ENCODE measurements at regions not wholly inside any gene's neighbourhood (a gene's known extent, or its start where the extent isn't known, plus 50 kb on each side); places are given as distances from the start of the nearest gene placed in this dataset.
A peak's percentile ranks its signal among the peaks of the same experiment; 100 is the strongest.

DNA sequence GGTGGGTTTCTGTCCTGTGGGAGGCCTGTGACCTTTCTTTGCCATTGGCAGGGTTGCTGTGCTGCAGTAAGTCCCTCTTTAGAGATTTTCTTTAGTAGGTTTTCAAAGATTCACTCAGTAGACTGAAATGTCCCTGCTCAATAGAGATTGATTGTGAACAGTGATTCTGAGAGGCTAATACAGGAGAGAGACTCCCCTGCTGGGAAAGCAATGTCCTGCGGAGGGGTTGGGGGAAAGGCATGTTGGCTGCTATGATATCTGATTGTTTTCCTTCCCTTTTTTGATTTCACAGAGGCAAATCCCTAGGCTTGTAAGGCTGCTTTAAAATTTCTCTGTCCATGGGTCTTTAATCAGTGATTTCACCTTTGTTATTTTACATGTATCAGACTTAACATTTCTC, 589.9 kb downstream of the ADGRL2 start:
- no peaks in the 10 kb centered on the region for H3K4me1 ChIP-seq (replicated peaks in 1 of 2)
- no peaks in the 10 kb centered on the region for H3K27me3 ChIP-seq
- no peak overlapping the region for H3K27ac ChIP-seq
- H3K4me3 ChIP-seq, result no peak overlapping the region
- WGBS, 4 donors, result 65 to 79% (median 69%) methylated on average over 1 of the region's 1 CpG
- H3K36me3 ChIP-seq (replicated peaks in 1 of 2), result no peaks in the 10 kb centered on the region
- intact Hi-C loops (cut with DNase I), result no loop called here
- DNase-seq, result no peak
- TF ChIP-seq, protein P1, sequence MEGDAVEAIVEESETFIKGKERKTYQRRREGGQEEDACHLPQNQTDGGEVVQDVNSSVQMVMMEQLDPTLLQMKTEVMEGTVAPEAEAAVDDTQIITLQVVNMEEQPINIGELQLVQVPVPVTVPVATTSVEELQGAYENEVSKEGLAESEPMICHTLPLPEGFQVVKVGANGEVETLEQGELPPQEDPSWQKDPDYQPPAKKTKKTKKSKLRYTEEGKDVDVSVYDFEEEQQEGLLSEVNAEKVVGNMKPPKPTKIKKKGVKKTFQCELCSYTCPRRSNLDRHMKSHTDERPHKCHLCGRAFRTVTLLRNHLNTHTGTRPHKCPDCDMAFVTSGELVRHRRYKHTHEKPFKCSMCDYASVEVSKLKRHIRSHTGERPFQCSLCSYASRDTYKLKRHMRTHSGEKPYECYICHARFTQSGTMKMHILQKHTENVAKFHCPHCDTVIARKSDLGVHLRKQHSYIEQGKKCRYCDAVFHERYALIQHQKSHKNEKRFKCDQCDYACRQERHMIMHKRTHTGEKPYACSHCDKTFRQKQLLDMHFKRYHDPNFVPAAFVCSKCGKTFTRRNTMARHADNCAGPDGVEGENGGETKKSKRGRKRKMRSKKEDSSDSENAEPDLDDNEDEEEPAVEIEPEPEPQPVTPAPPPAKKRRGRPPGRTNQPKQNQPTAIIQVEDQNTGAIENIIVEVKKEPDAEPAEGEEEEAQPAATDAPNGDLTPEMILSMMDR (IDR thresholded peaks at IDR 0.05), result no peak
- no peak for TF ChIP-seq POLR2A (IDR thresholded peaks at IDR 0.05)
- no peaks in the 10 kb centered on the region for H3K9me3 ChIP-seq (replicated peaks in 1 of 3)

DNA sequence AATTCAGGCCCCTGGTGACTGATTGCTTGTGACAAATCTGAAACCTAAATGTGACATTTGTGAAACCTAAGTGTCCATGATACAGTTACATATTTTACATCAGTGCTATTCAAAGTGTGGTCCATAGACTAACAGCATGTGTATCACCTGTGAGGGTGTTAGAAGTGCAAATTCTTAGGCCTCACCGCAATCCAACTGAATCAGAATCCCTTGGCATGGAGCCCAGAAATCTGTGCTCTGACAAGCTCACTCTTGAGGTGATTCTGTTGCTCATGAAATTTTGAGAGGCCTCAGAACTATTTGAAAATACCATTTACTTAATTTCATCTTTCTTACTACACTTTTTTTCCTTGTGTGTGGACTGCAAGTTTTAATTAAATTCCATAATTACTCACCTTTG, 587.9 kb downstream of the ADGRL2 start:
- Histone ChIP-seq H3K36me3 (replicated peaks in 1 of 2) (no peaks in the 10 kb centered on the region), H3K4me1 (replicated peaks in 1 of 2) (no peaks in the 10 kb centered on the region), H3K27ac (no peak overlapping the region), H3K27me3 (no peaks in the 10 kb centered on the region), H3K9me3 (replicated peaks in 1 of 3) (no peaks in the 10 kb centered on the region), H3K4me3 (no peak overlapping the region)
- DNase-seq, result peak in 2 of 7 donors; percentile 3 to 6
- no peak for TF ChIP-seq POLR2A (IDR thresholded peaks at IDR 0.05)
- TF ChIP-seq, protein P1 (IDR thresholded peaks at IDR 0.05), result no peak
- 67 to 83% (median 76%) methylated on average over 1 of the region's 1 CpG for WGBS, 4 donors
- intact Hi-C loops (cut with DNase I), result no loop called here

DNA sequence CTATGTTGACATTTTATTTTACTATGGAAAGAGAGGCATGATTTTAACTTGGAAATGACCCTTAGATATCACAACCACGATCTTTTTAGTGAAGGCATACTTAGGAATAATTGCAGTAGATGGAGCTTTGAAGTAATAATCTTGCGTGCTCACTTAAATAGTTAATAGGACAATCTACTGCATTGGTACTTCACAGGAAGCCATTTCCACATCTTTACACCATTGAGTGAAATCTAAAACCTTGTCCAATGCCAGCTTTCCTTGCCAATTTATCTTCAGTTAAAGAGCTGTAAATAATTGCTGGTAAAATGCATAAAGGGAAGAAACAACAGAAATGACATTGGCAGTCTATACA, 586.3 kb downstream of the ADGRL2 start:
- Histone ChIP-seq H3K27me3 (no peaks in the 10 kb centered on the region), H3K36me3 (replicated peaks in 1 of 2) (no peaks in the 10 kb centered on the region), H3K4me1 (replicated peaks in 1 of 2) (no peaks in the 10 kb centered on the region), H3K27ac (no peak overlapping the region), H3K4me3 (no peak overlapping the region), H3K9me3 (replicated peaks in 1 of 3) (no peaks in the 10 kb centered on the region)
- DNase-seq, result no peak
- intact Hi-C loops (cut with DNase I), result no loop called here
- TF ChIP-seq POLR2A (IDR thresholded peaks at IDR 0.05), result no peak
- TF ChIP-seq, protein P1 (IDR thresholded peaks at IDR 0.05), result no peak
- WGBS, 4 donors, result 57 to 70% (median 62%) methylated on average over 2 of the region's 2 CpGs

DNA sequence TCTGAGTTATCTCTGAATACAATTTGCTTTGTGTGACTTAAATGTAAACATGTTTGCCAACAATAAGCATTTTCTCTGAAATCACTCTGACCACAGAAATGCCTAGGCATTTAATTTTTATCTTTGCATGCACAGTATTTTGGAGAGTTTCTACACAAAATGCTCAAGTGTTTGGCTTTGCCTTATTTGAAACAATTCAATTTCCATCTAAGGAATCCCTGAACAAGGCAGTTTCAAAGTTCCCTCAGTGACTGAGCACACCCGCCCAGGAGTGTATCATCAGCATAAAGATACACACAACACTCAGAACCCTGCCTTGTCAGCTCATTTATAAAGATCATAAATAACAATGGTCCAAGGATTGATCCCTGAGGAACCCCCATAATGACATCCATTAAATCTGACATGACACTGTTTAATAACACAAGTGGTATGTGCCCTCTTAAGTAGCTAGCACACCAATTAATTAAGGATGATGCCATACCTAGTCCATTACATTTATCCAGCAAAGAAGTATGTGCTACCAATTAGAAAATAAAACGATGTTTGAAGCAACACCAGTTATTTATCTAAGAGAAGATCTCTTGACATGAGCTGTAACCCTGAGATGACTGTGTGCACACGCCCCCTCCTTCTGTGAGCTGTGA, 585.8 kb downstream of the ADGRL2 start:
- H3K4me1 ChIP-seq (replicated peaks in 1 of 2), result no peaks in the 10 kb centered on the region
- H3K9me3 ChIP-seq (replicated peaks in 1 of 3), result no peaks in the 10 kb centered on the region
- H3K27me3 ChIP-seq, result no peaks in the 10 kb centered on the region
- intact Hi-C loops (cut with DNase I), result no loop called here
- TF ChIP-seq, protein P1 (IDR thresholded peaks at IDR 0.05), result no peak
- TF ChIP-seq POLR2A (IDR thresholded peaks at IDR 0.05), result no peak
- WGBS, 4 donors, result 45 to 58% (median 52%) methylated on average over 3 of the region's 3 CpGs
- DNase-seq, result no peak
- H3K36me3 ChIP-seq (replicated peaks in 1 of 2), result no peaks in the 10 kb centered on the region
- H3K4me3 ChIP-seq, result no peak overlapping the region
- no peak overlapping the region for H3K27ac ChIP-seq

Data from adrenal gland (tissue), 9 donors.